Uterus (tissue), 2 donors: ENCODE measurements at regions not wholly inside any gene's neighbourhood (a gene's known extent, or its start where the extent isn't known, plus 50 kb on each side); places are given as distances from the start of the nearest gene placed in this dataset.

Experiments
- POLR2A ChIP-seq, 2 donors: fragments of 450-650 bp; IDR thresholded peaks; one replicate each; pipeline ENCODE4 v1.6.1; 2016; ENCODE audit warnings: antibody characterized with exemption in 2 of 2, mild to moderate bottlenecking in 1 of 2, moderate library complexity in 1 of 2
- TF ChIP-seq, protein P1 (sequence below), 4 experiments: fragments of 200-600 bp in 2 of 4; fragments of 450-650 bp in 2 of 4; sonication (generic) in 2 of 4; IDR thresholded peaks; one replicate each; pipeline ENCODE4 v1.5.1; 2016 to 2019; ENCODE audit warnings: antibody characterized with exemption in 4 of 4, mild to moderate bottlenecking in 2 of 4, moderate library complexity in 1 of 4

DNA sequence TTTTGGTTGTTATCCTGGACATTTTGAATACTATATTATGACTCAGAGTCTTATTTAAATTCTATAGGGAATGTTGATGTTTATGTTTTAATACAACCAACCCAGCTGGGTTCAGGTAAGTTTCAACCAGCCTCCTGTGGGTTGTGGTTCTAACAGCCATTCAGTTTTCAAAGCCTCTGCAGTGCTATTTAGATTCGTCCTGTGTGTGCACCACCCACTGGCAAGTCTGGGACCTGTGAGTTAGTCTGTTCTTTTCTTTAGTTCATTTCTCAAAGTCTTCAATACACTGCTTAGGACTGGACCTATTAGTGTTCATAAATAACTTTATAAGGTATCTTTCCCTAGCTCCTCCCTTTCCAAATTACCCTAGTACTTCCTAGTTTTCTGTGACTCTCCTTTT is 170.6 kb downstream of the TMEM132E start:
- TF ChIP-seq, protein P1, sequence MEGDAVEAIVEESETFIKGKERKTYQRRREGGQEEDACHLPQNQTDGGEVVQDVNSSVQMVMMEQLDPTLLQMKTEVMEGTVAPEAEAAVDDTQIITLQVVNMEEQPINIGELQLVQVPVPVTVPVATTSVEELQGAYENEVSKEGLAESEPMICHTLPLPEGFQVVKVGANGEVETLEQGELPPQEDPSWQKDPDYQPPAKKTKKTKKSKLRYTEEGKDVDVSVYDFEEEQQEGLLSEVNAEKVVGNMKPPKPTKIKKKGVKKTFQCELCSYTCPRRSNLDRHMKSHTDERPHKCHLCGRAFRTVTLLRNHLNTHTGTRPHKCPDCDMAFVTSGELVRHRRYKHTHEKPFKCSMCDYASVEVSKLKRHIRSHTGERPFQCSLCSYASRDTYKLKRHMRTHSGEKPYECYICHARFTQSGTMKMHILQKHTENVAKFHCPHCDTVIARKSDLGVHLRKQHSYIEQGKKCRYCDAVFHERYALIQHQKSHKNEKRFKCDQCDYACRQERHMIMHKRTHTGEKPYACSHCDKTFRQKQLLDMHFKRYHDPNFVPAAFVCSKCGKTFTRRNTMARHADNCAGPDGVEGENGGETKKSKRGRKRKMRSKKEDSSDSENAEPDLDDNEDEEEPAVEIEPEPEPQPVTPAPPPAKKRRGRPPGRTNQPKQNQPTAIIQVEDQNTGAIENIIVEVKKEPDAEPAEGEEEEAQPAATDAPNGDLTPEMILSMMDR (IDR thresholded peaks at IDR 0.05): no peak
- TF ChIP-seq POLR2A (IDR thresholded peaks at IDR 0.05): no peak
